ENCODE measurements at regions not wholly inside any gene's neighbourhood (a gene's known extent, or its start where the extent isn't known, plus 50 kb on each side); places are given as distances from the start of the nearest gene placed in this dataset.
A peak's percentile ranks its signal among the peaks of the same experiment; 100 is the strongest.

DNA sequence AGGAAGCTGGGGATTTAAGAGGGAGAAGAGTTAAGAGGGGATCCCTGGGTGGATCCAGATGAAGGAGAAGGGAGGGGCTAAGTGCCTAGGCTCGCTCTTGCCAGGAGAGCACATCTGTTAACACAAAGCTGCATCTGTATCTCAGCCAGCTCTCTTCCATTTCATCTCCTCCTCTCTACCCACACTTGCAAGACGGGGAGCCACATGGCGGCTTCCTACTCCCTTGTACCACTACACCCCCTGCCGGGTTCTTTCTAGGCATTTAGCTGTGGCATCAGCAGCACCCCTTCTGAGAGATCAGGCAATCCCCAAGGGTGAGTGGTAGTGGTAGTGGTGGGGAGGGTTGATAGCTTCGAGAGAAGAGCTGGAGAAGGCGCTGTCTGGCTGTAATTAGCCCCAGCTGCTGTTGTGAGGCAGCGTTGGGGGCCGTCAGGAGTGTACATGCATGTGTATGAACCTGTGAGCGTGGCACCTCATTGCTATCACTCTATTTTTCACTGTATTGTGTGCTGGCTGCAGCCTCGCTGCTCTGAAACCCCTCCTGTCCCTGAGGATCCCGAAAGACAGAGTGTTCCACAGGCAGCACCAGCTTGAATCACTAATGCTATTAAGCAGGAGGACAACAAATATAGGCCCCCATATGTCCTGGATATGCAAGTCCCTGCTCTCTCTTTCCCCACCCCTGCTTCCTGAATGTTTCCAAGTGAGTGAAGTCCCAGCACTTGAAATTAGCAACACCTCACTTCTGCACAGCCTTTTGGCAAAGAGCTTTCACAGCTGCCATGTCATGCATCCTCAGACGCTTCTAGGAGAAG, 73.7 kb downstream of the RTL9 start:
- no peak for DNase-seq (ENCODE audit: low spot score)

DNA sequence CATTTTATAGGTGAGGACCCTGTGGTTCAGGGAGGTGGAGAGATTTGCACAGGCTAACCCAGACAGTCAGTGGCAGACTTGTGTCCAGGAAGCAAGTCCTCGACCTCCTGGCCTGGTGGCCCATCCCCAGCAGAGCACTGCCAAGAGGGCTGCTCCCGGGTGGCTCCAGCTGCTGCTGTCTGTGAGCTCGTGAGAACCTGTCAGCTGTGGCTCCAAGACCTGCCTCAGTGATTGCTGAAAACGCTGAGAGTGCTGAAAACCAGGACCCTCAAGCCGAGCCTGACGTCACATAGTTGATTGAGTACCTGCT, 74.2 kb downstream of the RTL9 start:
- no peak for DNase-seq (ENCODE audit: low spot score)

DNA sequence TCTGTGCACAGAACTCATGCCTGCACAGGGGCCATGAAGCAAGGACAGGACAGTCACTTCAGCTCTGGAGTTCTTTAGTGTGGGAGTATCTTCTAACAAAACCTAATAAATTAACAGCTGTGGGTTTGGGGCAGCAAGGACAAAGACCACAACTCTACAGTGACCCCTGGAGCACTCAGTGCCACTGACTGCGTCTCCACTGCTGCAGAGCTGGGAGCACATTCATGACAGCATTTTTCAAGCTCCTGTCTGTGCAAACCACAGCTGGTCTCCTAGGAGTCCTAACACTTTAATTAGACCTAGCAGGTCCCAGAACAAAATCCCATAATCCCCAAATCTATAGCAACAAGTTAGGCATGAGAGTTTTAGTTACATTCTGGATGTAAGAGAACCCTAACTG, 76.5 kb downstream of the RTL9 start:
- no peak for DNase-seq (ENCODE audit: low spot score)

DNA sequence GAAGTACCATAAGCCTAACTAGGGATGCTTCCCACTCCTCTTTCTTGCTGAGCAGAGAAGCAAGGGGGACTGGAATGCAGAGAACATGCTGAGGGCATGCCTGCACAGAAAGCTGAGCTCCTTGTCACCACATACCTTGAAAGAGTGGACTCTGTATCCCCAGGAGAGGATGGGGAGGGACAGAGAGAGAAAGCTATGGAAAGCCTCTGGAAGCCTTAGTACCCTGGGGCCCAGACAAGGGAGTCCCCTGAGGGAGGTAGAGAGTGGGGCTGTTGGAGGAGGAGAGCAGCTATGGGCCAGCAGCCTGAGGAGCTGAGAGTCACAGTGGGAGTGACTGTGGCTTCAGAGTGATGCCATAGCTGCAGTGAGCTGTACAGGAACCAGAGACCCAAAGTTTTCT, 77.9 kb downstream of the RTL9 start:
- no peak for DNase-seq (ENCODE audit: low spot score)

DNA sequence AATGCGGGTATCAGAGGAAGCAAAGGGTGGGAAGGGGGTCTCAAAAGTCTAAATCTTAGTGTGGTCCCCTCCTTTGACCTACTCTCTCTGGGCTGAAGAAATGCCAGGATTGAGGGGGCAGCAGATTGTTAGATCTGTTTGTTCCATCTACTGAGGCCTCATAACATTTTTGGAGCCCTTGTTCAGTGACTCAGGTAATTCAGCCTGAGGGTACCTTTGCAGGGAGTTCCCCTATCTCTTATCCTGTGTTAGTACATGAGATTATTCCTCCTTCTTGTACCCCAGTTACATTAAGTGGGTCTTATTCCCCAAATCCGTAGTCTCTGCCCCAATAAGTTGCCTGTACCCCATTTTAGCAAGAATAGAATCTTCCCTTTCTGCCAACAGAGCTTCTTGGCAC, 79.0 kb downstream of the RTL9 start:
- no peak for DNase-seq (ENCODE audit: low spot score)

DNA sequence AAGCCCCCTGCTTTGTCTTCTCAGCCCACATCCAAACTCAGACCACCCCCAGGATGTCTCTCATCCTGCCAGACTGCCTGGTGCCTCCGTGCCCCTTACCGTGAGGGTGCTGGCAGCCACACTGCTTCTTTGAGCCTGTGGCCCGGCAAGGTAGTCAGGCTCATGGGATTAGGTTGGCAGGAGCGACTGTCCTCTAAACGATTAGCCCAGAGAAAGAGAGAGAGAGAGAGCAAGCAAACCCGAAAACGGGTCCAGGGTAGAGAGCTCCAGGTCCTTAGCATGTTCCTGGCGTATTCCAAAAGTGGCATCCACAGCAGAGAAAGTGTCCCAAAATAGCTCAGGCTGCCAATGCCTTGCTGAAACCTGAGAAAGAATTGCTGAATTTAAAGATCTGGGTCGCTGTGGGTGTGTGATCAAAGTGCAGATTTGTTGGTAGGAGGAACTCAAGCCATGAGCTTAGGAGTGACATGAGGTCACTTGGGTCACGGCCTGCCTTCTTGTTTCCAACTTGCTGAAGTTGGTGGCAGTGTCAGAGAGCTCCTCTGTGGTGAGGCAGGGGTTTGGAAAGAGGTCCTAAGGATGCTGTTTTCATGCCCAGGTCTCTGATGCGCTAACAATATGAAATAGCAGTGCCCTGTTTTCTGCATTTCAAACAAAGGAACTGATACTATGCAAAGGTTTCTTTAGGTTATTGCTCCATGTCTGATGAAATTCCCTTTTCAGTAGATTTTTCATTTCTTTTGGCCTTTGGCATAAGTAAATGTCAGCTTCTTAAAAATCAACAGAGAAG, 81.6 kb downstream of the RTL9 start:
- no peak for DNase-seq (ENCODE audit: low spot score)

DNA sequence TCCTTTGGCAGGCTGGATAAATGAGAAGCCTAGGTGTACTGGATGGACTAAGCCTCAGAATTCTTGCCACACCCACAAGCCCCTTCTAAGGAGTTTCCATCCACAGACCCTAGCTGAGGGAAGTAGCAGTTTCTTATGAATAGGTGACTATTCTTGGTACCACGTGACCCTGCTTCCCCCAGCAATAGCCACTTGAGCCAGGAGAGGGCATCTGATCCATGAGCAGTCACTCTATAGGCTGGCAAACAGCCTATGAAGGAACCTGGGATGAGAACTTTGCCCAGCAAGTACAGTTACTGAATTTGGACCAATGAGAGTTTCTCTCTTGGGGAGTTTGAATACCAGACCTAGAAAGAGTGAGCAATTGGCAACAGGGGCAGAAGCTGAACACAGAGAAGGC, 84.0 kb downstream of the RTL9 start:
- DNase-seq (ENCODE audit: low spot score) = no peak

DNA sequence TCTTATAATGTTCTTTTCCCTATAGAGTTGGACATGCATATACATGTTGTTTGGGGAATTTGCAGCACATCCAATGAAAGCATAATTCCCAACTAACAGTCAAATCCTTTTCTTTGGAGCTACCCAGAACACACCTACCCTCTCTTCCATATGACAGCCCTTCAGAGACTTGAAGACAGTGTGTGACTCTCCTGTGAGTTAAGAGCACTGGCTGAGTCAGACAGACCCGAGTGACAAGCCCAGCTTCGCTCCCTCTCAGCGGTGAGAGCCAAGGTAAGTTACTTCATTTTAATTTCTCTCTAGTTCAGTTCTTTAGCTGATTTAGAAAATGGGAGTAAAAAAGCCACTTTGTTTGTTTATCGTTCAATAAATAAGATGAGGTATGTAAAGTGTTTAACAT, 86.3 kb downstream of the RTL9 start:
- DNase-seq (ENCODE audit: low spot score) = no peak

DNA sequence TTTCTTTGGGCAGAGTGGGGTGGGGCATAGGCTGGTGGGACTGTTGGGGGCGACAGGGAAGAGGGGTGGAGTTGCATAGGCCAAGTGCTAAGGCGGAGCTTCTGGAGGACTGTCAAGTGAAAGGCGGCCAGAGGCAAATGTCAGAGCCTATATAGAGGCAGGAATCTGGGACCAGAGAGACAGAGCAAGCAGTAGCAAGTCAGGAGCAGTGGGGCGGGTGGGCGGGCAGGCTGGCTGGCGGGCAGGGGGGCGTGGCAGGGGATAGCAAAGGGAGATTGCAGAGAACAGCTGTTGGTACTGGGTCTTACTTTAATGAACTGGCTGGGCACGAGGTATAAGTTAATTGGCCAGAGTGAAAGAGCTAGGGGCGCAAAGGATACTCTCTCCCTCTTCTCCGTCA, 89.8 kb downstream of the RTL9 start:
- no peak for DNase-seq (ENCODE audit: low spot score)

DNA sequence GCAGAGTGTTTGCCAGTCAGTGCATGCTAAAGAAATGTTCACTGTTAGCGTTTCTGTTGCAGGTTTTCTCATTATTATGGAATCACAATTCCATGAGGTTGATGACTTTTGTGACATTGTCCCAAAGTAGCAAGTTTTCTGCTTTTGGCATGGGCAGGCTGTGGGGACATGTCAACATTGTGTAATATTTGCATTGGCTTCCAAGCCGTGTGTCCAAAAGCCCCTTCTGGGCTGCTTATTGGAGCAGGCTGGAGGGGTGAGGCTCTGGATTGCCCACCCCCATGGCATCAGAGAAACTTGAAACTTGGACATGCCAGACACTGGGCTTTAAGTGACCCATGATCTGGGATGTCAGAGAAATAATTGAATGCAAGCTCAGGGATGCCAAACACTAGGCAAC, 90.7 kb downstream of the RTL9 start:
- no peak for DNase-seq (ENCODE audit: low spot score)

DNA sequence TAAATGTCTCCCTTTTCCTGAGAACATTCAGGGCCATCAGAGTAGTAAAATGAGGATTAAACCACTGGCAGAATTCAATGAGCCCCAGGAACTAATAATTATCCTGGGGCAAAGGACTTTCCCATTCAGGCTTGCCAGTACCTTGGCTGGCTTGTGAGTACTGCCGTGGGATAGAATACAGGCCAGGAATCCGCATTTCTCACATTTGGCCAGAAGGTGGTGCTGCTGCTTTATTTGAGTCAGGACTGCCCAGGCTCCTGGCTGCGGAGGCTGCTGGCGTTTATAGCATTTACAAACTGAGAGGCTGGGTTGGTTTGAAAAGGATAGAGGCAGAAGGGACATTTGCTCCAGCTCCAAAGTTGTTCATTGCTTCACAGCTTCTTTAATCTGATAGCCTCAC, 91.4 kb downstream of the RTL9 start:
- DNase-seq (ENCODE audit: low spot score) = peak; percentile 58

DNA sequence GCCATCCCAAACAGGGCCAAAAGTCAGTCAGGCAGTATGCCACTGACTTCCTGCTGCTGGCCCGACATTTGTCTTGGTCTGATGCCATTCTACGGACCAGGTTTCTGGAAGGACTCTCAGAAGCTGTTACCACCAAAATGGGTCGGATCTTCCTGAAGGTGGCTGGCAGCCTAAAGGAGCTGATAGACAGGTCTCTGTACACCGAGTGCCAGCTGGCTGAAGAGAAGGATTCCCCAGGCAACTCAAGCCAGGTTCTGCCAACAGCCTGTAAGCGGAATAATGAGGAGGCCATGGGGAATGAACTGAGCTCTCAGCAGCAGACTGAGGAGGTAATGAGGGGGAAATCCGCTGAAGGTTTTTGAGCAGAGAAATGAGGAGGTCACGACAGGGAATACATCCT, 95.7 kb downstream of the RTL9 start:
- DNase-seq (ENCODE audit: low spot score) = no peak

DNA sequence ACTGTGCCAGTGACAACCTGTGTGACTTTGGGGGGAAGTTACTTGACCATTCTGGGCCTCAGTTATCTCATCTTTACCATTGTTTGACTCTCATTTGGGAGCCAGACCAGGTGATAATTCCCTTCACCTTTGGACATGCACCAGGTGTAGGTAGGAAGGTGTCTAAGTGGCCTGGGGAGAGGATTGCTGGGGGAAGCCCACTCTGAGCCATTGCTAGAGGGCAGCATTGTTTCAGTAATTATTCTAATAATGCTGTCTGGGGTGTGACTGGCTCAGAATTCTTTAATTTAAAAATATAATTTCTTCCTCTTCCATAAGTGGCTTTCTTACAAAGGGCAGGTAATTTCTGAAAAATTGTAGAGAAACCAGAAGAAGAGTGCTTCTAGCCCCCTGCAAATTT, 104.3 kb downstream of the RTL9 start:
- DNase-seq (ENCODE audit: low spot score) = no peak

DNA sequence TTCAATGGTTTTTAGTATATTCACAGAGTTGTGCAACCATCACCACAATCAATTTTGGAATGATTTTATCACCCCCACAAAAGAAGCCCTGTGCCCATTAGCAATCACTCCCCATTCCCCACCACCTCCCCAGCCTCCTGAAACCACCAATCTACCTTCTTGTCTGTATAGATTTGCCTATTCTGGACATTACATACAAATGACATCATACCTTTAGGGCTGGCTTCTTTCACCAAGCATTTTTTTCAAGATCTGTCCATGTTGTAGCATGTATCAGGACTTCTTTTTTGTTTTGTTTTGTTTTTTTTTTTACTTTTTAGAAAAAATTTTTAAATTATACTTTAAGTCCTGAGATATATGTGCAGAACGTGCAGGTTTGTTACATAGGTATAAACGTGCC, 108.1 kb downstream of the RTL9 start:
- no peak for DNase-seq (ENCODE audit: low spot score)

DNA sequence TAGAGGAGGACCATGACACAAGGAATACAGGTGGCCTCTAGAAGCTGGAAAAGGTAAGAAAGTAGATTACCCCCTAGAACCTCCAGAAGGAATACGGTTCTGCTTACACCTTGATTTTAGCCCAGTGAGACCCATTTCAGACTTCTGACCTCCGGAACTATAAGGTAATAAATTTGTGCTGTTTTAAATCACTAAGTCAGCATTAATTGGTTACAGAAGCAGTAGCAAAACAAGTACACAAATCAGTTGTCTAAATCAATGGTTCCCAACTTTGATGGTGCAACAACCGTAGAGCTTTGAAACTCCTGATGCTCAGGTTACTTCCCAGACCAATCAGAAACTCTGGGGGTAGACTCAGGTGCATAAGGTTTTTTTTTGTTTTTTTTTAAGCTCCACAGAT, 113.6 kb downstream of the RTL9 start:
- no peak for DNase-seq (ENCODE audit: low spot score)

DNA sequence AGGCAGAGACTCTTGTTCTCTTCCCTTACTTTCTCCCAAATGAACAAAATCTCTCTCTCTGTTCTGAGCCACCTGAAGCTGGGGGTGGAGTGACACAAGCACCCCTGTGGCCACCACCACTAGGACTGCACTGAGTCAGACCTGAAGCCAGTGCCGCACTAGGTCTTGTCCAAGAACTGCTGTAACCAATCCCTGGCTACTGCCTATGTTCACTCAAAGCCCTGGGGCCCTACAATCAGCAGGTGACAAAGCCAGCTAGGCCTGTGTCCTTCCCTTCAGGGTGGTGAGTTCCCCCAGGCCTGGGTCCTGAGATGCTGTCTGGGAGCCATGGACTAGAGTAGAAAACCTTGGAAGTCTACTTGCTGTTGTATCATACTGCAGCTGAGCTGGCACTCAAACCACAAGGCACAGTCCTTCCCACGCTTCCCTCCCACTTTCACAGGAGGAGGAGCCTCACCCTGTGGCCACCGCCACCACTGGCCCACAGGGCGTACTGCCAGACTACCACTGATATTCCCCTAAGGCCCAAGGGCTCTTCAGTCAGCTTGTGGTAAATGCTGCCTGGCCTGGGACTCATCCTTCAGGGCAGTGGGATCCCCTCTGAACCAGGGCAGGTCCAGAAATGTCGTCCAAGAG, 119.1 kb downstream of the RTL9 start:
- DNase-seq (ENCODE audit: low spot score) = no peak

DNA sequence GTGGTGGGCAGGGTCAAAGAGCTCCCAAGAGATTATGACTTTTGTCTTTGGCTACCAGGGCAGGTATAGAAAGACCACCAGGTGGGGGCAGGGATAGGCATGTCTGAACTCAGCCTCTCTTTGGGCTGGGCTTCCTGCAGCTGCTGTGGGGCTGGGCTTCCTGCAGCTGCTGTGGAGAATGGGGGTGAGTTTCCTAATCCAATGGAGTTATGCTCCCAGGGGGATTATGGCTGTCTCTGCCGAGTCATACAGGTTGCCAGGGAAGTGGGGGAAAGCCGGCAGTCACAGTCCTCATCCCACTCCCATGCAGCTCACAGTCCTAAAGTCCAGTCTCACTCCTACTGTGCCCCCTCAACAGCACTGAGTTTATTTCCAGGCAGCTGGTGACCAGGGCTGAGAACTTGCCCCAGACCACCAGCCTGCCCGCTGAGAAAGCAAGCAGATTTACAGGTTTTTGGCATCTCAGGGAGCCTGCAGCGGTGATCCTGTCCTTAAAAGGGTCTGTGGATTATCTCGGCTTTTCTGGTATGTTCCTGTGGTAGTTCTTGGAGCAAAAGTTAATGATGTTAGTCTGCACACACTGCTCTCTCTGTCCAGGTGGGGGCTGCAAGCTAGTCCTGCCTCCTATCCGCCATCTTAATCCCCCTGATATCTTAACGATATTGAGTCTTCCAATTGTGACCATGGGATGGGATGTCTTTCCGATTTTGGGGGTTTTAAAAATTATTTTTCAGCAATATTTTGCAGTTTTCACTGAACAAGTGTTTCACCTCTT, 133.4 kb downstream of the RTL9 start:
- DNase-seq (ENCODE audit: low spot score) = no peak

DNA sequence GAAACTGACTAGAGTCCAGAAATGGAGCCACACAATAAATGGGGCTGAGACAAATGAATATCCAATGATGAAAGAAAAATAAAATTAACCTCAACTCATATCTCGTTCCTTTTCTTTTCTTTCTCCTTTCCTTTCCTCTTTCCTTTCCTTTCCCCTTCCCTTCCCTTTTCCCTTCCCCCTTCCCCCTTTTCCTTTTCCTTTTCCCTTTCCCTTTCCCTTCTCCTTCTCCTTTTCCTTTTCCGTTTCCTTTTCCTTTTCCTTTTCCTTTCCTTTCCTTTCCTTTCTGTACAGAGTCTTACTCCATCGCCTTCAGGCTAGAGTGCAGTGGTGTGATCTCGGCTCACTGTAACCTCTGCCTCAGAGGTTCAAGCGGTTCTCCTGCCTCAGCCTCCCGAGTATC, 146.3 kb downstream of the RTL9 start:
- no peak for DNase-seq (ENCODE audit: low spot score)

DNA sequence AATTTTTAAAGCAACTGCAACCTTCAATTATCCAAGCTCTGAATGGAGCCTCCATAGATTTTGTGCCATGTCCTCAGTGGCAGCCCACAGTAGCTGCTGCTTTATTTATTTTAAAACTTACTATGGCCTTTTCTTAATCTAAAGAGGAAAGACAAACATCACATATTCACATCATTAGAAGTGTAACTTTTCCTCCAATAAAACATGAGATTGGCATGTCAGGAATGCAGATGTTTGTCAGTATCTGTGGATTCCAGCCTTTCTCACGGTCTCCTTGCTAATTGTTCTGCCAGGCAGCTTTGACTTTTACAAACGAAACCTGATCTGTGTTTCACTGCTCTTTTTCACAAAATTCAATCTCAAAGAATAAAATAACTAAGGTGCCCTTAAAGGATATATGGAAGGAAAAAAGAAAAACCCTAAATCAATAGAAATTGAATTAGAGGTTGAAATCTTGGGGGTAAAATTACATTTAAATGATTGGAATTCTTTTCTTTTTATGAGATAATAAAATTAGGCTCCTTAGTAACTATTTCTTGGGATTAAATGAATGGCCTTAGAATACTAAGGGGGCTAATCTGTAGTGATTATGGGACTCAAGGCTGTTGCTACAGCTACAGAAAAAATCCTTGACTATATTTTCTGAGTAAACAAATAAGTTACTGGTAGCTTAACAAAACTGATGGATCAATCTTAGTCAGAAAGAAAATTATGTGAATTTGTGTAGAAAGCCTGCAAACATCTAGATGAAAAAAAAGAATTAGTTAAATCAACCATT, 151.3 kb downstream of the RTL9 start:
- DNase-seq (ENCODE audit: low spot score) = no peak

DNA sequence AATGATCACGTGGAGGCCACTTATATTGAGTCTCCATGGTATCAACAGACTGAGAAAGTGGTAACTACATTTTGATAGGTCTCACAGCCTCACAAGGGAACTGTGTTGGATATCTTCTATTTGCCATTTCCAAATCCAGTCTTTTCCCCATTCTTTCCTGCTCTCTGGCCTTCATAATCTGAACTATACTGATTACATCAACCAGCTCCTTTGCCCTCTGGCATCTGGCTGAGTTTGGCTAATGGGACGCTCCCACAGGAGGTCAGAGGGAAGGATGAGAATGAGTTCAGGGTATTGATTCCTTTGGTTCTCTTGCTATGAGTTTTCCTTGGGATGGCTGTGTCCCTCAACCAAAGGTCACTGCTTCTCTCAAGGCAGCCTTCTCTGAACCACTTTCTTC, 152.6 kb downstream of the RTL9 start:
- DNase-seq (ENCODE audit: low spot score) = no peak

DNA sequence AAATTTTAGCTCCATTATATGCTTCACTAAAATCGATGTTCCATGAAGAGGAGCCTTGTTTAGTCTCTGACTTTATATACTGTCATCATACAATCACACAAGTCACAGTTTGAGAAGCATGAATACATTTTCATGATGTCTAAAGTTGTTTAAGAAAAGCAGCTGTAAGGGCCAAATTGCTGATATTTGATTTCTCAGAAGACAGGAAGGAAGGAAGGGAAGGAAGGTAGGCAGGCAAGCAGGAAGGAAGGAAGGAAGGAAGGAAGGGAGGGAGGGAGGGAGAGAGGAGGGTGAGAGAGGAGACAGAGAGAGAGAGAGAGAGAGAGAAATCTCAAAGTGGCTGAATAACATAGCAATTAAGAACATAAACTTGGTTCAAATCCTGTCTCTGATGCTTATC, 153.7 kb downstream of the RTL9 start:
- no peak for DNase-seq (ENCODE audit: low spot score)

DNA sequence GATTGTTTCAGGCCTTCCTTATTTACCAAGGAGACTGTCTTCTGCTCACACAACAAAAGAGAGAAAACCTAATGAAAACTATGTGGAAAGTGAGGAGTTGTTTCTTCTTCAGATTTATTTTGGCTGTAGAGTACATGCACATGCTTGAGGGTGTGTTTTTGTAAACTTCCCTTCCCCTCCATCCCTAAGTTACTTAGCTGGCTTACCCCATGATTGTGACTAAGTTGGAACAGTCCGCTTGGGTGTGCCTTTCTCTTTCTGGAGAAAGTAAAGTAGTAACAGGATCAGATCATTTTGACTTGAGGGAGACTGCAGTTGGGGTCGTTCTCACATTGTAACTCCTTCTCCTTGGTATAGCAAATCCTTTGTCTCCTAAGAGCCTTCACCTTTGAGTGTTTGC, 155.9 kb downstream of the RTL9 start:
- DNase-seq (ENCODE audit: low spot score) = no peak

Measured in hematopoietic multipotent progenitor cell treated with erythropoietin and hydrocortisone succinate and interleukin-3 and kit ligand, for 15 days (in vitro differentiated cells).